SK-N-SH (cell line): ENCODE measurements at regions not wholly inside any gene's neighbourhood (a gene's known extent, or its start where the extent isn't known, plus 50 kb on each side); places are given as distances from the start of the nearest gene placed in this dataset.

Experiments used
- CTCF ChIA-PET: fragments of 300-600, 350-600 bp; formaldehyde crosslinking; extraction: SDS; loops from one replicate; lab custom pipeline; 2021; lab: Yijun Ruan, JAX
- POLR2A ChIA-PET: fragments of 350-600 bp; sonication (Branson Sonifier 250); formaldehyde crosslinking; extraction: SDS; loops from one replicate; lab custom pipeline; 2020; ENCODE audit warnings: antibody characterized with exemption, inconsistent platforms; lab: Yijun Ruan, JAX
- DNase-seq: peaks from one replicate; pipeline ENCODE4 v3.0.0; 2012
- H2AFZ ChIP-seq: fragments of 200-600 bp; sonication (generic); 2 replicates; pipeline ENCODE4 v1.8.1; 2016; ENCODE audit warnings: antibody characterized with exemption, mild to moderate bottlenecking, low read depth
- H3F3A ChIP-seq: fragments of 200-600 bp; sonication (generic); replicated peaks from 2 replicates; pipeline ENCODE3; 2016; ENCODE audit warnings: antibody characterized with exemption, mild to moderate bottlenecking; ENCODE audit not compliant: insufficient read depth
- H3K27ac ChIP-seq, 2 experiments: fragments of 200-500 bp in 1 of 2; fragments of 200-600 bp in 1 of 2; sonication (Bioruptor generic) in 1 of 2; sonication (generic), shearing (Covaris generic) in 1 of 2; 2 replicates each; pipeline versions ENCODE4 v1.5.1 to v1.6.1; 2014 to 2016; ENCODE audit warnings: low read depth in 2 of 2, inconsistent platforms in 1 of 2, low read length in 1 of 2, mild to moderate bottlenecking in 1 of 2, mixed read lengths in 1 of 2
- H3K27me3 ChIP-seq: fragments of 200-600 bp; sonication (generic), shearing (Covaris generic); 2 replicates; pipeline ENCODE4 v1.6.1; 2016; ENCODE audit warnings: mixed run types; ENCODE audit not compliant: insufficient read depth
- H3K36me3 ChIP-seq, 2 experiments: fragments of 200-500 bp in 1 of 2; fragments of 200-600 bp in 1 of 2; sonication (Bioruptor generic) in 1 of 2; sonication (generic) in 1 of 2; replicated peaks in 1 of 2; 2 replicates each; pipeline versions ENCODE3 to v1.5.1; 2014 to 2016; ENCODE audit warnings: low read length in 1 of 2, mild to moderate bottlenecking in 1 of 2; ENCODE audit not compliant: insufficient read depth in 2 of 2, control insufficient read depth in 1 of 2
- H3K4me1 ChIP-seq, 2 experiments: fragments of 200-500 bp in 1 of 2; fragments of 200-600 bp in 1 of 2; sonication (Bioruptor generic) in 1 of 2; sonication (generic), shearing (Covaris generic) in 1 of 2; 2 replicates each; pipeline versions ENCODE4 v1.5.1 to v1.6.1; 2014 to 2016; ENCODE audit warnings: low read depth in 1 of 2, low read length in 1 of 2, mixed run types in 1 of 2; ENCODE audit not compliant: insufficient read depth in 2 of 2, control insufficient read depth in 1 of 2
- H3K4me2 ChIP-seq: fragments of 200-600 bp; sonication (generic), shearing (Covaris generic); 2 replicates; pipeline ENCODE4 v1.6.1; 2017; ENCODE audit warnings: mixed run types
- H3K4me3 ChIP-seq, 2 experiments: fragments of 200-500 bp in 1 of 2; fragments of 200-600 bp in 1 of 2; sonication (Bioruptor generic) in 1 of 2; sonication (generic), shearing (Covaris generic) in 1 of 2; 2 replicates each; pipeline versions ENCODE4 v1.5.1 to v1.8.1; 2014 to 2016; ENCODE audit warnings: low read depth in 2 of 2, inconsistent platforms in 1 of 2, low read length in 1 of 2, mild to moderate bottlenecking in 1 of 2, mixed read lengths in 1 of 2, moderate library complexity in 1 of 2
- H3K79me2 ChIP-seq: fragments of 200-600 bp; sonication (generic); 2 replicates; pipeline ENCODE4 v1.8.1; 2017; ENCODE audit warnings: mild to moderate bottlenecking; ENCODE audit not compliant: insufficient read depth
- H3K9ac ChIP-seq: fragments of 200-600 bp; sonication (generic); 2 replicates; pipeline ENCODE4 v1.6.1; 2017; ENCODE audit warnings: mixed run types
- H3K9me2 ChIP-seq: fragments of 200-600 bp; sonication (generic); 2 replicates; pipeline ENCODE4 v1.6.1; 2017; ENCODE audit warnings: mixed run types
- H3K9me3 ChIP-seq: fragments of 200-600 bp; sonication (generic); 2 replicates; pipeline ENCODE4 v1.6.1; 2017; ENCODE audit warnings: mixed run types, mild to moderate bottlenecking, moderate library complexity
- H4K20me1 ChIP-seq: fragments of 200-600 bp; sonication (generic); 2 replicates; pipeline ENCODE4 v1.6.1; 2017; ENCODE audit warnings: mild to moderate bottlenecking, mixed run types; ENCODE audit not compliant: insufficient read depth
- ELF1 ChIP-seq: IDR thresholded peaks from 2 replicates; pipeline ENCODE4 v1.4.0; 2012
- FOXJ3 ChIP-seq: sonication (generic); formaldehyde crosslinking; IDR thresholded peaks from 2 replicates; pipeline ENCODE4 v1.5.1; 2020; ENCODE audit warnings: mild to moderate bottlenecking, missing genetic modification reagents
- FOXM1 ChIP-seq: IDR thresholded peaks from 2 replicates; pipeline ENCODE4 v1.4.0; 2012; ENCODE audit warnings: low read depth, mild to moderate bottlenecking
- GABPA ChIP-seq: IDR thresholded peaks from 2 replicates; pipeline ENCODE4 v1.4.0; 2012; ENCODE audit warnings: low read depth, mild to moderate bottlenecking
- IRF3 ChIP-seq: fragments of 150-350 bp; IDR thresholded peaks from 2 replicates; pipeline ENCODE4 v1.6.1; 2016; ENCODE audit warnings: mild to moderate bottlenecking, low read depth, low read length
- JUND ChIP-seq: IDR thresholded peaks from 2 replicates; pipeline ENCODE4 v1.4.0; 2012
- MAX ChIP-seq: IDR thresholded peaks from 2 replicates; pipeline ENCODE4 v1.4.0; 2012; ENCODE audit warnings: low read depth
- MEF2A ChIP-seq: IDR thresholded peaks from 2 replicates; pipeline ENCODE4 v1.4.0; 2012; ENCODE audit warnings: low read depth, borderline replicate concordance
- NRF1 ChIP-seq: IDR thresholded peaks from 2 replicates; pipeline ENCODE4 v1.6.1; 2012; ENCODE audit warnings: low read depth, mild to moderate bottlenecking, low read length
- PBX3 ChIP-seq: IDR thresholded peaks from 2 replicates; pipeline ENCODE4; 2012
- POLR2AphosphoS5 ChIP-seq: IDR thresholded peaks from 2 replicates; pipeline ENCODE4 v1.6.1; 2012; ENCODE audit warnings: low read depth, low read length
- RAD21 ChIP-seq: IDR thresholded peaks from 2 replicates; pipeline ENCODE4 v1.6.1; 2012; ENCODE audit warnings: mild to moderate bottlenecking, low read length
- RFX5 ChIP-seq: IDR thresholded peaks from 2 replicates; pipeline ENCODE4 v1.6.1; 2012; ENCODE audit warnings: mild to moderate bottlenecking, improper control_type of control experiment, low read length
- RXRA ChIP-seq: IDR thresholded peaks from 2 replicates; pipeline ENCODE4 v1.4.0; 2012; ENCODE audit warnings: low read depth, mild to moderate bottlenecking, borderline replicate concordance
- TAF1 ChIP-seq: IDR thresholded peaks from 2 replicates; pipeline ENCODE4 v1.6.1; 2012; ENCODE audit warnings: low read depth, mild to moderate bottlenecking, low read length, moderate library complexity, borderline replicate concordance
- TCF12 ChIP-seq: IDR thresholded peaks from 2 replicates; pipeline ENCODE4 v1.4.0; 2012
- USF2 ChIP-seq: fragments of 150-350 bp; IDR thresholded peaks from 2 replicates; pipeline ENCODE4 v1.6.1; 2017; ENCODE audit warnings: antibody characterized with exemption, low read length, low read depth, borderline replicate concordance
- ZBTB33 ChIP-seq: IDR thresholded peaks from 2 replicates; pipeline ENCODE4 v1.4.0; 2012; ENCODE audit warnings: low read depth, borderline replicate concordance
- WGBS: methylation state at CpG from one replicate; pipeline ENCODE4 v1.1.6; 2017; ENCODE audit warnings: low lambda C conversion rate; 5-methylcytosine and 5-hydroxymethylcytosine counted together

GRCh38 chr2:58974881-58975280 lies 733.8 kb upstream of the FANCL start:
- H3K4me3 ChIP-seq = no peak overlapping the region
- H2AFZ ChIP-seq = no peak overlapping the region
- H3K27ac ChIP-seq = no peak overlapping the region
- H3K79me2 ChIP-seq = no peaks in the 10 kb centered on the region
- no peaks in the 10 kb centered on the region for H3K9me2 ChIP-seq
- CTCF ChIA-PET = no interaction called here
- H3K9me3 ChIP-seq = no peaks in the 10 kb centered on the region
- no peaks in the 10 kb centered on the region for H3K27me3 ChIP-seq
- no peak for DNase-seq
- POLR2A ChIA-PET = no interaction called here
- no peak overlapping the region for H3K4me2 ChIP-seq
- no peak overlapping the region for H3K9ac ChIP-seq
- 74% methylated on average over 7 of the region's 7 CpGs for WGBS
- H3K36me3 ChIP-seq = no peaks in the 10 kb centered on the region
- peaks cover 0 to 12% of the 10 kb centered on the region in 2 experiments; a peak in 2 of 4 replicates for H3K4me1 ChIP-seq
- no peaks in the 10 kb centered on the region for H4K20me1 ChIP-seq
- no peaks in the 10 kb centered on the region for H3F3A ChIP-seq
- no peak for TF ChIP-seq MAX
- no peak for TF ChIP-seq GABPA
- no peak for TF ChIP-seq USF2
- TF ChIP-seq RXRA = no peak
- no peak for TF ChIP-seq TCF12
- TF ChIP-seq NRF1 = no peak
- TF ChIP-seq RFX5 = no peak
- no peak for TF ChIP-seq IRF3
- no peak for TF ChIP-seq RAD21
- no peak for TF ChIP-seq JUND
- no peak for TF ChIP-seq ZBTB33
- no peak for TF ChIP-seq PBX3
- no peak for TF ChIP-seq POLR2AphosphoS5
- no peak for TF ChIP-seq FOXM1
- no peak for TF ChIP-seq TAF1
- TF ChIP-seq MEF2A = no peak
- TF ChIP-seq ELF1 = no peak
- TF ChIP-seq FOXJ3 (CRISPR knock-in tag) = no peak
